D721Med (cell line): ENCODE measurements at regions not wholly inside any gene's neighbourhood (a gene's known extent, or its start where the extent isn't known, plus 50 kb on each side); places are given as distances from the start of the nearest gene placed in this dataset.

Experiments used
- DNase-seq: peaks from one replicate; pipeline ENCODE4 v3.0.0; 2011; ENCODE audit warnings: low spot score; ENCODE audit not compliant: insufficient read length
- FAIRE-seq: peaks from 2 replicates; lab custom pipeline; 2011; peaks lifted over from hg19 to GRCh38; lab: Jason Lieb, UNC
- CTCF ChIP-seq: IDR thresholded peaks from 2 replicates; pipeline ENCODE4 v1.5.1; 2012; ENCODE audit warnings: mild to moderate bottlenecking, control low read depth; ENCODE audit not compliant: insufficient read depth; ENCODE audit errors: missing control alignments

- FAIRE-seq (peak; percentile 66), DNase-seq (no peak)
- TF ChIP-seq CTCF = no peak
These were observed 692.3 kb upstream of the PIK3C3 start for GRCh38 chr18:41262688-41263087.

- TF ChIP-seq CTCF = no peak
- FAIRE-seq (no peak), DNase-seq (no peak)
These were observed 710.4 kb upstream of the PIK3C3 start for GRCh38 chr18:41244591-41245037.

DNA sequence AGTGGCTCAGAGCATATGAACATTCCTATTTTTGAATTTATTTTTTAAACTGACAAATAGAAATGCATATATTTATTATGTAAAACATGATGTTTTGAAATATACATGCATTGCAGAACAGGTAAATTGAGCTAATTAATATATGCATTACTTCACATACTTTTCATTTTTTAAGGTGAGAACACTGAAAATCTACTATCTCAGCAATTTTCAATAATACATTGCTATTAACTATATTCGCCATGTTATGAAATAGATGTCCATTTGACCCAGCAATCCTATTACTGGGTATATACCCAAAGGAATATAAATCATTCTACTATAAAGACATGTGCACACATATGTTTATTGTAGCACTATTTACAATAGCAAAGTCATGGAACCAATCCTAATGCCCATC is 717.7 kb upstream of the PIK3C3 start:
- DNase-seq (no peak), FAIRE-seq (no peak)
- TF ChIP-seq CTCF = no peak

DNA sequence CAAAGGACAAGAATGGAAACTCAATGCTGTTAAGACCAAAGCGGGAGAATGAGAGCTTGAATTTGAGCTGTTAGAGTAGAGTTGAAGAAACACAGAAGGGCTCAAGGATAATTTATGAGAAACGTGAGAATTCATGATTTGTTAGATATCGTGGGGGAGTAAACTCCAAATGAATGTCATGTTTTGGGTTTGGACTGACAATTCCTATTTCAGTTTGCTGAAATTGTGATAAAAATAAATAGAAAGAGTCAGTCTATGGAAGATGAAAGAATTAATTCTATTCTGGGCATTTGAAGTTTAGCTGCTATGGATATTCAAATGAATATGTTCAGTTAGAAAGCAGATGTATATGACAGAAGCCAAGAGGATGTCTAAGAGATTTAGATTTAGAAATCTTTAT is 723.4 kb upstream of the PIK3C3 start:
- no peak for TF ChIP-seq CTCF
- FAIRE-seq (peak; percentile 25), DNase-seq (no peak)

GRCh38 chr18:41227993-41228392 is 727.0 kb upstream of the PIK3C3 start:
- TF ChIP-seq CTCF = no peak
- FAIRE-seq (no peak), DNase-seq (no peak)

DNA sequence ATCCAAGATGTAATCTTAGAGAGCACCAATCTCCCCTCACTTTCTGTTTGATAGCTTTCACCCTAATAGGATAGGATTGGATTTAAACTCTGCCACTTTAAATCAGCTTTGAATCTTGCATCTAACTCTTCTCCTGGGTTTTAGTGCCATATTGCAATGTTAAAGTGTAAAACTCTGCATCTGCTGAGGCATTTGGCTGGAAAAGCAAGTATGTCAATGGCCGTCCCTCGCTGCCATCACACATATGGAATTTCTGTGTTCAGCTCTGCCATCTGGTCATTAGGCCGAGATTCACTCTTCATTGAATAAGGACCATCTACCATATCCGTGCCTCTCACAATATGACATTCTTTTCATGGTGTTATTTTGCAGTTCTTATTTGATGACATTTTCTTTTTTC is 728.1 kb upstream of the PIK3C3 start:
- FAIRE-seq = peak; percentile 88
- no peak for DNase-seq
- TF ChIP-seq CTCF = no peak

DNA sequence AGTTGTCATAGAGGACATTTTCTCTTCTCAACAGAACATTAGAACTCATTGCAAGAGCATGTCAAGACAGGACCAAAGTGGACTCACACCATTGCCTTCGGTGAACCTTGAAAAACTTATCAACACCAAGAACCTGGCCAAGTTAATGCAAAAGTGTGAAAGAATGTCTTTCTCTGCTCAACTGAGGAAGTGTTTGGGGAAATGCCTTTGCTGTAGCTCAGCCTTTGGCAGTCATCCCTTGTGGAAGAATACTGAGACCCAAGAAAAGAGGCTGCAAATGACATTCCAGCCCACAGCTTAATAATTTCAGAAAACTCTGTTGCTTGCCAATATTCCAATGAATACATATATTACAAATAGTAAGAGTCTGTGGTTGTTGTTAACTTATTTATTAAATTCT is 728.8 kb upstream of the PIK3C3 start:
- FAIRE-seq = no peak
- DNase-seq = no peak
- TF ChIP-seq CTCF = no peak
